Astrocyte of the cerebellum (primary cell): ENCODE measurements at regions not wholly inside any gene's neighbourhood (a gene's known extent, or its start where the extent isn't known, plus 50 kb on each side); places are given as distances from the start of the nearest gene placed in this dataset.

Source experiments
- DNase-seq: peaks from one replicate; pipeline ENCODE4 v3.0.0-alpha.2; 2011; ENCODE audit warnings: low read depth
- H3K4me3 ChIP-seq: 2 replicates; pipeline ENCODE4 v1.5.1; 2011; ENCODE audit warnings: mild to moderate bottlenecking, low read depth, low read length, moderate library complexity
- CTCF ChIP-seq: IDR thresholded peaks from 2 replicates; pipeline ENCODE4 v1.5.1; 2012; ENCODE audit warnings: low read length, low read depth, moderate library complexity, mild to moderate bottlenecking; ENCODE audit errors: missing control alignments
- in situ Hi-C: cut with HindIII; loops from 2 replicates; pipeline ENCODE4 v1.10.0; 2017; ENCODE audit warnings: low sequenced_read_pairs

DNA sequence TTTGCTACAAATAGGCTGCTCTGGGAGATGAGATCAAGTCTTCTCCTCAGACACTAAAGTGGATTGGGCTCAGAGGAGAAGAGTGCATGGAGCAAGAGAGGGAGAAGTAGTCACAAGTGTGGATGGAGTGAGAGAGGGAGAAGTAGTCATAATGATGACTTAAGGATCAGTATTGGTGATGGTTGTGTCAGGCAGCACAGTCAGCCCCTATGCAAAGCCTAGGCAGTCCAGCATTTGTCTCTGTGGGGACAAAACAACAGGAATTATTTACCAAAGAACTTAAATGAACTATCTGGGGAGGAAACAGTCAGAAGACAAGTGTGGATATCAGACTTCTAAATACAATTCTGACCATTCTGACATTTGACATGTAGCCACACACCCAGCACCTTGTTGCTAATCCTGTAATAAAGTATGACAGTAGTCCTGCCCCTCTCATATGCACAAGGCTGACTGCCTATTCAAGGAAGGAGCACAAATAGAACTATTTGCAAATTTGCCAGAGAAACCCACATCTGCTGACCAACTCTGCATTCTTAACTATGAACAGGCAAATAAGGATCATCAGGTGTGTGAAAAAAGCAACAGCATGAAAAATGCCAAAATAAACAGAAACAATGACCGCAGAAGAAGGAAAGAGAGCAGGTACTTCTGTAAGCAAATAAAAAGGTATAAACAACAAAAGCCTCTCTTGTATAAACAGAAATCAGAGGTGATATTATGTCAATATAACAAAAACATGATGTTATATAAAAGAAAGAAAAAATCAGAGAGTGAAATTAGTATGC lies 1597.9 kb upstream of the ACVR2A start:
- in situ Hi-C loops, result no loop called here
- TF ChIP-seq CTCF, result no peak
- H3K4me3 ChIP-seq, result no peak overlapping the region
- peak; percentile 27 for DNase-seq

DNA sequence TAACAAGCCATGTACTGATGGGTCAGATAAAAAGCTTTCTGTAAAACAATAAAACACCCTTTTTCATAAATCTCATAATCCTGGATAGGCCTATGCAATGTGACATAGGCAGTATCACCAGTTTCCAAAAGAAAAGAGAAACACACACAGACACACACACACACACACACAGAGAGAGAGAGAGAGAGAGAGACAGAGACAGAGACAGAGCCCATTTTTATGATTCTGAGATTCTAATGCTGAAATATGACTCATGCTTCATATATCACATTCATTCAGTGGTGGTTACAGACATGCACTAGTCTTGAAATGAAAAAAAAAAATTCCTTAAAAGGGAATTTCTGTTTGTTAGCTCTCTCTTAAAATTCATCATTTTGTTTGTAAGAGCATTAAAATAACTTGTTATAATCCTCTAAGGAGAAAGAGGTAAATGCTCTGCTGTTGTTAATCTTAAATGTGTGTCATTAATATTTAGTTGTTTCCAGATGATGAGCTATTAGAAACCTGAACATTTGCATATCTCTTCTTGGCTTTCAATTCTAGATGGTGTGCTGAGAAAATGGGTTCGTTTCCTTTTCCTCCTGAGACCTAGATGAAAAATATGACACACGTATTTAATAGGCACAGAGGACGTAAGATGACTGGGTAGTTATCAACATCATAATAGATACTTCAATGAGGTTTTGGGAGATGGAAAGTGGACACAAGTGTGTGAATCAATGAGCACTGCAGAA lies 1598.7 kb upstream of the ACVR2A start:
- DNase-seq, result no peak
- in situ Hi-C loops, result no loop called here

GRCh38 chr2:146244830-146245229 lies 1600.0 kb upstream of the ACVR2A start:
- no peak for TF ChIP-seq CTCF
- in situ Hi-C loops, result no loop called here
- H3K4me3 ChIP-seq, result no peak overlapping the region
- no peak for DNase-seq

More for the DNA sequence above, 1598.7 kb upstream of the ACVR2A start:
- H3K4me3 ChIP-seq, result no peak overlapping the region
- no peak for TF ChIP-seq CTCF

GRCh38 chr2:146244131-146244530 lies 1600.7 kb upstream of the ACVR2A start:
- in situ Hi-C loops, result no loop called here
- TF ChIP-seq CTCF, result no peak
- no peak overlapping the region for H3K4me3 ChIP-seq
- no peak for DNase-seq

GRCh38 chr2:146241023-146241422 lies 1603.8 kb upstream of the ACVR2A start:
- in situ Hi-C loops, result no loop called here
- no peak for TF ChIP-seq CTCF
- DNase-seq, result no peak
- no peak overlapping the region for H3K4me3 ChIP-seq

- DNase-seq, result no peak
- in situ Hi-C loops, result no loop called here
- no peak for TF ChIP-seq CTCF
- H3K4me3 ChIP-seq, result no peak overlapping the region
Observed at GRCh38 chr2:146240391-146240790, 1604.4 kb upstream of the ACVR2A start.
